GM13977 (cell line): ENCODE measurements at regions not wholly inside any gene's neighbourhood (a gene's known extent, or its start where the extent isn't known, plus 50 kb on each side); places are given as distances from the start of the nearest gene placed in this dataset.

Experiments used
- DNase-seq: peaks from one replicate; pipeline ENCODE4 v3.0.0; 2012; ENCODE audit warnings: low spot score
- in situ Hi-C: fragments of 300-500 bp; cut with MboI; formaldehyde crosslinking; loops from one replicate; pipeline ENCODE4 v1.12.0; 2022; ENCODE audit warnings: low sequenced_read_pairs, low pct_unique_long_range_greater_than_20kb, mixed read lengths, inconsistent platforms; ENCODE audit not compliant: unreplicated experiment
- TF ChIP-seq, protein P1 (sequence below): IDR thresholded peaks from 2 replicates; pipeline ENCODE4 v1.5.1; 2012; ENCODE audit warnings: mild to moderate bottlenecking, control low read depth; ENCODE audit not compliant: insufficient read depth; ENCODE audit errors: extremely low read depth, missing control alignments

DNA sequence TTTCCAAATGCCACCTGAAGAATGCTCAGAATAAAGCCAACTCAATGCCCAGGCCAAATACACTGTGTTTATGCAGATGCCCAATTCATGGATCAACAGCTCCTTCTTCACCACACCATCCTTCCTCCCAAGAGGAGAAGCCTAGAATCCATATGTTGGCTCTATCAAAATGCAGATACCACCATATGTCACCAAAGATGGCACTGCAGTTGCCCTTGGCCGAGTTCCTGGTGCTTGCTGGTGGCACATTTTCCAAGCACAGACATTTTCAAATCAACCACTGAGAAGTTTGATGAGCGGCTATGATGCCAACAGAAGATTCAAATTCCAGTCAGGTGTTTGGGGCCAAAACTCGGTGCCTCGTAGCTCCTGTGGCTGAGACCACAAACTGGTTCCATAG lies 430.3 kb downstream of the AJAP1 start:
- TF ChIP-seq, protein P1, sequence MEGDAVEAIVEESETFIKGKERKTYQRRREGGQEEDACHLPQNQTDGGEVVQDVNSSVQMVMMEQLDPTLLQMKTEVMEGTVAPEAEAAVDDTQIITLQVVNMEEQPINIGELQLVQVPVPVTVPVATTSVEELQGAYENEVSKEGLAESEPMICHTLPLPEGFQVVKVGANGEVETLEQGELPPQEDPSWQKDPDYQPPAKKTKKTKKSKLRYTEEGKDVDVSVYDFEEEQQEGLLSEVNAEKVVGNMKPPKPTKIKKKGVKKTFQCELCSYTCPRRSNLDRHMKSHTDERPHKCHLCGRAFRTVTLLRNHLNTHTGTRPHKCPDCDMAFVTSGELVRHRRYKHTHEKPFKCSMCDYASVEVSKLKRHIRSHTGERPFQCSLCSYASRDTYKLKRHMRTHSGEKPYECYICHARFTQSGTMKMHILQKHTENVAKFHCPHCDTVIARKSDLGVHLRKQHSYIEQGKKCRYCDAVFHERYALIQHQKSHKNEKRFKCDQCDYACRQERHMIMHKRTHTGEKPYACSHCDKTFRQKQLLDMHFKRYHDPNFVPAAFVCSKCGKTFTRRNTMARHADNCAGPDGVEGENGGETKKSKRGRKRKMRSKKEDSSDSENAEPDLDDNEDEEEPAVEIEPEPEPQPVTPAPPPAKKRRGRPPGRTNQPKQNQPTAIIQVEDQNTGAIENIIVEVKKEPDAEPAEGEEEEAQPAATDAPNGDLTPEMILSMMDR, result no peak
- no peak for DNase-seq
- in situ Hi-C loops, result no loop called here

DNA sequence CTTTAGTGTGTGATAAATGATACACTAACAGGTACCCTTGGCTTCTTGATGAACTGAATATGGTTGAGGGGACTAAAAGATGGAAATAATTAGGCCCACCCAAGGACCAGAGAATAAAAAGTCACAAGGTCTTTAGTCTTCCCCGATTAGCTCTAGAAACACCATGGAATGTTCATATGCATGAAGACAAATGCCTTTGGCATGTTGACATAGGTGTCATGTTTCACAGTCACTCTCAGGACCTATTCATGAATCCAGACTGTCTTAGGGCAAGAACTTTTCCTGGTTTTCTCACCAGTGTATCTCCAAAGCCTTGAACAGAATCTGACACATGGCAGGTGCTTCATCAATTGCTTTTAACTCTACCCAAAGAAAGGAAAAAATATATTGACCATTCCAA lies 412.8 kb downstream of the AJAP1 start:
- no peak for DNase-seq
- TF ChIP-seq, protein P1, result no peak
- in situ Hi-C loops, result no loop called here

DNA sequence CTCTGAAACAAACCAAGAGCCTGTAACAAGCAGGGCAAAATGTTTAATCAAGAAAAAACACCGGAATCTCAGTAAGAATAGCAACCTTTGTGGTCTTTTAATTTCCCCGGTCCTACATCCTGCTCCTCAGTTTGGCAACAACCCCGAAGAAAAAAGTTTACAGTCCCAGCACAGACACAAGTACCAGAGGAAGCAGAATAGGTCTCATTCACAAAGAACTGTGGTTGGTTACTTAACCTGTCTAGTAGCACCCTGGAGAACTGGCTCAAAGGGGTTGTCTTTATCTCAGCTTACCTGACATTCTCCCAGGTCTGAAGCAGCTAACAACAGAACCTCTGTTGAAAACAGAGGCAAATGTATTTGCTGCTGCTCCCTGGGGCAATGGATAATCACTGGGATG lies 399.3 kb downstream of the AJAP1 start:
- TF ChIP-seq, protein P1, result no peak
- in situ Hi-C loops, result no loop called here
- DNase-seq, result no peak

DNA sequence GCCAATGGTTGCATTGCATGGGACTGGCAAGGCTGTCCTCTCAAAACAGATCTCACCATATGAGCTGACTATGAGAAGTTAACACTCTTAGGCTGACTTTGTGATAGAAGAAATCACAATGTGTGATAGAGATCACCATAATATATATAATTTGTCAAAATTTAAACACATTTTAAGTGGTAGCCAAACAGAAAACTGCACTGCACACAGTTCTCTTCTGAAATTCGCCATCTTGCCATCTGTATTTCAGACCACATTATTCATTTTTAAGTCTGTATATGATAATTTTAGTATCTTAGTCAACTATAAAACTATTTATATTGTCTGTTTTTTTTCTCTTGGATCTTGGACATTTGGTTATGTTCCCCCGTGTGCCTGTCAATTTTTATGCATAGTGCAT lies 374.7 kb downstream of the AJAP1 start:
- TF ChIP-seq, protein P1, result no peak
- no peak for DNase-seq
- in situ Hi-C loops, result no loop called here

DNA sequence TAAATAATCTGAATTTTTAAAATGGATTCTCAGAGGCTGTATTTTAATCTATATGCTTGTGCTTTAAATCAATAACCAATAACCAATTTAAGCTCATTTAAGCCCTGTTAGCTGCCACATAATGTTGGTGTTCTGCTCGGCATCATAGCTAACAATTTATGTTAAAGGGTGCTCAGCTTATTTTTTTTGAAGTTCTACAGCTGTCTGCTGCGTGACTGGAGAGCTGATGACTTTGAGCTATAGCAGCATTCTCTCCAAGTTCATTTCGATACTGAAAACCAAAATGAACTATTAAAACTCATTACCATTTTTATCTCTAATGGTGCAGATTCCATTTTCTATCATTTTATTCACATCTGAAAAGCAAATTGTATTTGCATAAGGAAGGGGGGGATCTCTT lies 357.8 kb downstream of the AJAP1 start:
- in situ Hi-C loops, result no loop called here
- TF ChIP-seq, protein P1, result no peak
- no peak for DNase-seq

DNA sequence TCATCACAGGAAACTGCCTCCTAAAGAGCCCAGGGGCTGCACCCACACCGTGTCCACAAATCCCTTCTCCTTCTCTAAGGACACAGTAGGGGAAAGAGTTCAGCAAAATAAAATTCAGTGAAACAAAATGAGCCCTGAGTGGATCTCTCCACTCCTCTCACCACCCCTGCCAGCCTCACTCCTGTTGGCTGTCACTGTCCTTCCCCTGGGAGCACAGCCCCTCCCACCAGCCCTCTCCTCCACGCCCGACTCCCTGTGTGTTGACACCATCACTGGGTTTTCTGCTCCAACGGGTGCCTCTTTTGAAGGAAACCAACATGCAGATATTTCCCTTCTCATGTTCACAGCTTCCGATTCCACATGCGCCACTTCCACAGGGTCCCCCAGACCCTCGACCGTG lies 356.2 kb downstream of the AJAP1 start:
- in situ Hi-C loops, result no loop called here
- TF ChIP-seq, protein P1, result no peak
- no peak for DNase-seq

DNA sequence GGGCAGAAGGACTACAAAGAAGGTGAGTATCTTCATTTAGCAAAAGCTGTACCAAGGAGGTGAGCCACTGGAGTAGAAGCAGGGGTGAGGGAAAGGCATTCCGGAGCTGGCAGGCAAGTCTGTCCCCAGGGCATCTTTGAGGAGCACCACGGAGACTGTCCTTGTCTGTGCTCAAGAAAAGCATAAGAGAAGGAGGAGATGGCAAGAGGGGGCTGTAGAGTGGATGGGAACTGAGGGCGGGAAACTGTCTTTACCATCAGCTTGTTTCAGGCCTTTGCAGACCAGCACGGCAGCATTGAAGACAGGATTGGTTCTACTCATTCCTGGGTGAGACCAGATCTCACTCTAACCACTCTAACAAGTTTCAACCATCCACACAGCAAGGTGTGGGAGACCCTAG lies 355.8 kb downstream of the AJAP1 start:
- in situ Hi-C loops, result no loop called here

More for the DNA sequence above, 355.8 kb downstream of the AJAP1 start:
- TF ChIP-seq, protein P1, result no peak
- DNase-seq, result no peak
